ENCODE measurements at regions not wholly inside any gene's neighbourhood (a gene's known extent, or its start where the extent isn't known, plus 50 kb on each side); places are given as distances from the start of the nearest gene placed in this dataset.
"Not testable (repeated sequence)": the region's sequence is repeated elsewhere in the genome, so short reads cannot be mapped to it uniquely, and the experiment has no call there.

GRCh38 chr7:138169441-138169851 is 93.2 kb downstream of the AKR1D1 start:
- DNase-seq (ENCODE audit: low spot score): no peak

DNA sequence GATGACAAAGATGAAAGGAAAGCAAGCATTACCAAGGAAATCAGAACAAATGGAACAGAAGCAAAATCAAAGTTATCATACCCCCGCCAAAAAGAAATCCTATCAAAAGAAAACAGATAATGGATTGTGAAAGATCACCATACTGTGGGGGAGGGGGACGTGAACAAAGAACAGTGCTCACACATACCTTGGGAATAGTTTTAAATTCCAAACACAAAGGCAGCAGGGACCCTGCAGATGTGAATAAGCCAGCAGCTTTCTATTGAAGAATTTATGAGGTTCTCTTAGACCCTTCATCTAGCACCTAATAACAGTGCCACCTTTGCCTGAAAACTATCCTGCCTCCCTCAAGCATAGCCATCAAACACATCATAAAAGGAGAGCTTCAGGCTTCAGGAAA is 94.0 kb downstream of the AKR1D1 start:
- no peak for DNase-seq (ENCODE audit: low spot score)

GRCh38 chr7:138170959-138171703 is 94.9 kb downstream of the AKR1D1 start:
- no peak for DNase-seq (ENCODE audit: low spot score)

- DNase-seq (ENCODE audit: low spot score): no peak
Measured at GRCh38 chr7:138173548-138173947, 97.3 kb downstream of the AKR1D1 start.

GRCh38 chr7:138176060-138176459 is 99.8 kb downstream of the AKR1D1 start:
- no peak for DNase-seq (ENCODE audit: low spot score)

GRCh38 chr7:138184191-138184590 is 107.9 kb downstream of the AKR1D1 start:
- no peak for DNase-seq (ENCODE audit: low spot score)

- no peak for DNase-seq (ENCODE audit: low spot score)
Measured at GRCh38 chr7:138185132-138185908, 109.1 kb downstream of the AKR1D1 start.

GRCh38 chr7:138186951-138187351 is 110.7 kb downstream of the AKR1D1 start:
- DNase-seq (ENCODE audit: low spot score): no peak

DNA sequence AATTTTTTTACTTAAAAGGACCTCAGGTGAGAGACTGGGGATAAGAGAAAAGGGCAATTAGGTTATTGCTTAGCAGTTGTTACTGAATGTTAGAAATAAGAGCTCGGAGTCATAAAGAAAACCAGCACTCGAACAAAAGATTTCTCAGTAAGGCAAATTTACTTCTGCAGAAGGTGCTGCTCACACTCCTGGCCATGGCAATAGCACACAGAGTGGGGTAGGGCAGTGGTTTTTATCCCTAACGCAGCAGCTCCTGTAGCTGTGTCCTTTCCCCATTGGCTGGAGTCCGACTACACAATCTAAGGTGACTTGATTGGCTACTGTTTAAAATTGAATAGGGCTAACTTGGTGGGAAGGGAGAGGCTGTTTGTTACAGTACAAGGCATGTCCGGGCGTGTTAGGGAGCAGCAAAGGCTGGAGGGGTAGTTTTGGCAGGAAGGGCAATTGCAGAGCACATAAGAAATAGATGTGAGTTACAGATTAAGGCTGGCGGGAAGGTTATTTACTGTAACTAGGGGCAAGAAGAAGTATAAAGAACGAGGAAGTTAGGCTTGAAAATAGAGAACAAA is 112.1 kb downstream of the AKR1D1 start:
- no peak for DNase-seq (ENCODE audit: low spot score)

DNA sequence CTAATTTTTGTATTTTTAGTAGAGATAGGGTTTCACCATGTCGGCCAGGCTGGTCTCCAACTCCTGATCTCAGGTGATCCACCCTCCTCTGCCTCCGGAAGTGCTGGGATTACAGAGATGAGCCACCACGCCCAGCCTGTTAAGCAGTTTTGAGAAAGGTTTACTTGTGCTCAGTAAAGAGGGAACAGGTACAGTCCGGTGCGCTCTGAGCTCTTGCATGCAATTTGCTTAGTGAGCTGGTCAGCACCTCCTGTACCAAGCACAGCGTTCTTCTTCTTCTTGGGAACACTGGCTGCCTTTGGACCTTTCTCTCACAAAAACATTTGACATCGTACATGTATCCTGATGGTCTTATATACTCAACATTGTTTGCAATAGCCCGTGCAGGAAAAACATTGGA is 118.3 kb downstream of the AKR1D1 start:
- no peak for DNase-seq (ENCODE audit: low spot score)

DNA sequence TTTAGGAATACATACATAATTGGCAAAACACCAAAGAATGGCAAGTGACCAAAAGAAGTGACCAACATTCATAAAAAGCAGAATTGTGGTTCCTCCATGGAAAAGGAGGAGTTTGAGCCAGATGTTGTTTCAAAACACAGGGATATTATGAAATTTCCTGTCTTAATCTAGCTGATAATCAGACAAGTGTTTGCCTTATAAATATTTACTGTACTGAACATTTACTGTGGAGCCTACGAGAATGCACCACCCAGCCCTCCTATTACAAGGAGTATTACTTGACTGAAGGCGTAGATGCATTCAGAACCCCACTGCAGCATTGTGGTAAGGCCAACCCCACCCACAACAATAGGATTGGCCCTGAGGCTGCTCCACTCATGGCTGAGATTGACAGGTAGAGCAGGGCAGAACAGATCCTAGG is 118.9 kb downstream of the AKR1D1 start:
- DNase-seq (ENCODE audit: low spot score): no peak

GRCh38 chr7:138196503-138196946 is 120.3 kb downstream of the AKR1D1 start:
- DNase-seq (ENCODE audit: low spot score): not testable (repeated sequence)

DNA sequence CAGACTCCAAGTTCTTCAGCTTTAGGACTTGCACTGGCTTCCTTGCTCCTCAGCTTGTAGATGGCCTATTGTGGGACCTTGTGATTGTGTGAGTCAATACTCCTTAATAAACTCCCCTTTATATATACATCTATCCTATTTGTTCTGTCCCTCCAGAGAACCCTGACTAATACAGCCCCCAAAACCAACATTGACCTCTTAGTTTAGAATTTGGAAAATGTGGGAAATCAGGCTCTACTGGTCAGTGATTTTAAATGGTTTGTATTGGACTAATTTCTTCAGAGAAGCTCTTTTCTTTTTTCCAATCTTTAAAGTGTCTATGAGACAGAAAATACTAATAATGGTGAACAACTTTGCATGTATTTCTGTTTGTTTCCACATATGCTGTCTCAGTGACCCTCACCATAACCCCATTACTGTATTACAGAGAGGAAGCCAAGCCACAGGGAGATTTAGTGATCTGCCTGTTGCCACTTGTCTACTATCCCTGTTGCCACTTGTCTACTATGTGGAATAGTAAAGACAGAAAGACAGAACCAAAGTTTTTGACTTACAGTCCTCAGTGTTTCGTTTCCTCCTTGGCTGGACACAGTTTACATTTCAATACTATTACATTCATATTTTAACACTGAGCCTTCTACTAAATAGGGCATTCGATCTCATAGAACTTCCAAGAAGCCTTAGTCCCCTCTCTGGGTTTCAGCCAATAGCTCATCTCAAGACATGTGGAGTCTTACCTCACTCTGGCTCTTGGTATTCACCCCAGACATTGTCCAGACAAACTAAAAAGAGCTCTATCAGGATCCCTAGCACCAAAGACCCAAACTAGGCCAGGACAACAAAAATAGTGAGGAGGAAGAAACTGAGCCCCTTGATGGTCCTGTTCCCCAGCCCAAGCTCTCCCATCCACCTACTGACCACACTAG is 121.0 kb downstream of the AKR1D1 start:
- DNase-seq (ENCODE audit: low spot score): no peak

DNA sequence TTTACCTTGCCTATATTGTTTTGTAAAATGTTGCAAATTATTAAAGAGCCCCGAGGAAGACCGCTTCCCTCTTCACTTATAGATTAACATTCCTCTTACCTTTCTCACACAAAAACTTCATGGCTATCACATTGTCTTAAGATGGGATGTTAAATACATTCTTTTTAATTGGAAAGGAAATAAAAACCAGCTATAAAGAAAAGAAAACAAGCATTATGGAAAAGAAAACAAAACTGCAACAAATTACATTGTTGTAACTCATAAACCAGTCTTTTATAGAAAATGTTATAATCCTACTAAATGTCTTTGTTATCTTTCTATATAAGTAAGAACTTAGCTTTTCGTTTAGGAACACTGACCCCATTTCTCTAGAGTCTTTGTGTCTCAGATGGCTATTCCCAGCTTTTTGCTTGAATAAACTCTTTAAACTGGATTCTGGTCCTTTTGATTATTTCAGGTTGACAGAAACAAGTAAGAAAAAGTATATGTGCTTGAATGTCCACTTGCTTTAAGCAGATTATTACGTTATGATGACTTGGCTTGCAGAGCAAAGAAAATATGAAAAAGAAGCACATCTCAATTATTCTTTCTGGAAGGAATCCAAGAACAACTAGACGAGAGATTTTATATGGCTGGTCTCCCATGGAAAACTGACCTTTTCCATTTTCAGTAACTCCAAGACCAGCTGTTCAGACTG is 128.2 kb downstream of the AKR1D1 start:
- no peak for DNase-seq (ENCODE audit: low spot score)

DNA sequence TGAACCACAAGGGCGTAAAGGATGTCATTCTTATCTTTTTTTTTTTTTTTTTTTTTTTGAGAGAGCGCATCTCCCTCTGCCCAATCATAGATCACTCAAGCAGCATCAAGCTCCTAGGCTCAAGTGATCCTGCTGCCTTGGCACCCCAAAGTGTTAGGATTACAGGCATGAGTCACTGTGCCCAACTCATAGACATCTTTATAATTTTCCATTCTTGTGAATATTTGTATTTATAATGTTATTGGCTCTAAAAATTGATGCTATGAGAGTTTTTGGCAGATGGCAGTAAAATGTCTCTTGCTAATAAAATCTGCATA is 128.7 kb downstream of the AKR1D1 start:
- no peak for DNase-seq (ENCODE audit: low spot score)

DNA sequence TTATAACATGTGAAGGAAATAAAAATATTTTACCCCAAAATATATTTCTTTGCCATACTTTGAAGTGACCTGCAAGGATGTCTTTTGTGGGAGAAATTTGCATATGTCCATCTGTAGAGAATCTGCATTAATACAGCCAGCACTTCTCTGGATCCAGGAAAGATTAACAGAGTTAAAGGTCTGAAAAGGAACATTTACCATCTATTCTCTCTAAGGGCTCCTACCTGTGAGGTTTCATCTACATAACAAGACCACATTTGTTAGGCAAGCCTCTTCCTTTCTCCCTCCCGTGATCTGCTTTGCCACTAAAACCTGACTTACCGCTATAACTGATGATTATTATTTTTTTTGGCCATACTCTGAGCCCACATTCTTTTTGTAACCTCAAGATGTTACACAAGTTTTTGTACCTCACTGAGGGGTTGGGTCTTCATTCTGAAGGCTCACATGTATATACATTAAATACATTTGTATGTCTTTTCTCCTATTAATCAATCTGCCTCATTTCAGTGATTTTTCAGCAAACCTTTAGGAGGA is 129.4 kb downstream of the AKR1D1 start:
- no peak for DNase-seq (ENCODE audit: low spot score)

DNA sequence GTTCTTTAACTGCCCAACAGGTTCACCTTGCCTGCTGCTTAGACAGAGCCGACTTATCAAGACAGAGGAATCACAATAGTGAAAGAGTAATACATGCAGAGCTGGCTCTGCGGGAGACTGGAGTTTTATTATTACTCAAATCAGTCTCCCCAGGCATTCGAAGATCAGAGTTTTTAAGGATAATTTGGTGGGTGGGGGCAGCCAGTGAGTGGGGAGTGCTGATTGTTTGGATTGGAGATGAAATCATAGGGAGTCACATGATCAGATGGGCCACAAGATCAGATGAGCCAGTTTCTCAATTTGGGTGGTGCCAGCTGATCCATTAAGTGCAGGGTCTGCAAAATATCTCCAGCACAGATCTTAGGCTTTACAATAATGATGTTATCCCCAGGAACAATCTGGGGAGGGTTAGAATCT is 131.3 kb downstream of the AKR1D1 start:
- peak; percentile 61 for DNase-seq (ENCODE audit: low spot score)

- DNase-seq (ENCODE audit: low spot score): no peak
Measured at GRCh38 chr7:138208142-138208570, 131.9 kb downstream of the AKR1D1 start.

DNA sequence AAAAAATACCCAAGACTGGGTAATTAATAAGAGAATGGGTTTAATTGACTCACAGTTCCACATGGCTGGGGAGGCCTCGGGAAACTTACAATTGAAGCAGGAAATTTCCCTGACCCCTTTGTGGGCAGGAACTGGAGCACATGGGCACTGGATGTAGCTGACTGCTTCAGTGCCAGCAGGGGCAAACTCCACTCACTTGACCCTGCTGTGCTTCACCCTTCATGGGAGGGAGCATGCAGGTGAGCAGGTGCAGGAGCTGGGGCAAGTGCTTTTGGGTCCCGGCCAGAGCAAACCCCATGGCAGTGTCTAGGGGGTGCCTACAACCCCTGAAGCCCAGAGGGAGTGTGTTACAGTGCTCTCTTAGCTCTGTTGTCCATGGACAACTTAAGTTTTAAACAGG is 132.6 kb downstream of the AKR1D1 start:
- no peak for DNase-seq (ENCODE audit: low spot score)

- DNase-seq (ENCODE audit: low spot score): no peak
Measured at GRCh38 chr7:138212314-138212713, 136.1 kb downstream of the AKR1D1 start.

- DNase-seq (ENCODE audit: low spot score): no peak
Measured at GRCh38 chr7:138214926-138215325, 138.7 kb downstream of the AKR1D1 start.

Measured in SK-N-DZ (cell line).